Hepatocyte (in vitro differentiated cells): ENCODE measurements at regions not wholly inside any gene's neighbourhood (a gene's known extent, or its start where the extent isn't known, plus 50 kb on each side); places are given as distances from the start of the nearest gene placed in this dataset.
"Not testable (repeated sequence)": the region's sequence is repeated elsewhere in the genome, so short reads cannot be mapped to it uniquely, and the experiment has no call there.

Experiments
- DNase-seq: peaks from one replicate; pipeline ENCODE4 v3.0.0-alpha.2; 2016; ENCODE audit warnings: low spot score
- H2AFZ ChIP-seq: fragments of 200-600 bp; sonication (generic); 2 replicates; pipeline ENCODE4 v1.6.0; 2016; ENCODE audit warnings: antibody characterized with exemption, mild to moderate bottlenecking
- H3K27ac ChIP-seq: fragments of 200-600 bp; sonication (generic); 2 replicates; pipeline ENCODE4 v1.5.1; 2016; ENCODE audit warnings: mild to moderate bottlenecking
- H3K27me3 ChIP-seq: fragments of 200-600 bp; sonication (generic); 2 replicates; pipeline ENCODE4 v1.6.1; 2016
- H3K36me3 ChIP-seq: fragments of 200-600 bp; sonication (generic); replicated peaks from 2 replicates; pipeline ENCODE4 v1.5.1; 2016; ENCODE audit warnings: low read depth; ENCODE audit not compliant: insufficient read depth
- H3K4me1 ChIP-seq: fragments of 200-600 bp; sonication (generic); 2 replicates; pipeline ENCODE4 v1.5.1; 2016; ENCODE audit warnings: mild to moderate bottlenecking, moderate library complexity; ENCODE audit not compliant: insufficient read depth
- H3K4me2 ChIP-seq: fragments of 200-600 bp; sonication (generic); 2 replicates; pipeline ENCODE4 v1.6.0; 2016
- H3K4me3 ChIP-seq: fragments of 200-600 bp; sonication (generic); 2 replicates; pipeline ENCODE4 v1.5.1; 2016; ENCODE audit warnings: mild to moderate bottlenecking
- H3K79me2 ChIP-seq: fragments of 200-600 bp; sonication (generic); 2 replicates; pipeline ENCODE4 v1.6.0; 2017; ENCODE audit warnings: mild to moderate bottlenecking
- H3K9me2 ChIP-seq: fragments of 200-600 bp; sonication (generic); replicated peaks from 2 replicates; pipeline ENCODE4 v1.6.0; 2017; ENCODE audit warnings: mild to moderate bottlenecking; ENCODE audit not compliant: insufficient read depth
- H3K9me3 ChIP-seq: fragments of 200-600 bp; sonication (generic); 2 replicates; pipeline ENCODE4 v1.5.1; 2016; ENCODE audit warnings: low read depth, mild to moderate bottlenecking
- H4K20me1 ChIP-seq: fragments of 200-600 bp; sonication (generic); 2 replicates; pipeline ENCODE4 v1.6.0; 2016; ENCODE audit warnings: mild to moderate bottlenecking; ENCODE audit not compliant: insufficient read depth, poor library complexity, severe bottlenecking
- CTCF ChIP-seq: fragments of 200-600 bp; sonication (generic); IDR thresholded peaks from 2 replicates; pipeline ENCODE4 v1.5.1; 2016; ENCODE audit warnings: antibody characterized with exemption, mild to moderate bottlenecking; ENCODE audit not compliant: poor library complexity
- EZH2 ChIP-seq: fragments of 200-600 bp; sonication (generic); IDR thresholded peaks from 2 replicates; pipeline ENCODE4 v1.6.1; 2016; ENCODE audit warnings: antibody characterized with exemption, mild to moderate bottlenecking, borderline replicate concordance
- EZH2phosphoT487 ChIP-seq: fragments of 200-600 bp; sonication (generic); IDR thresholded peaks from one replicate; pipeline ENCODE4 v1.6.1; 2018; ENCODE audit warnings: antibody characterized with exemption, mild to moderate bottlenecking, low read depth, moderate library complexity; ENCODE audit not compliant: unreplicated experiment, severe bottlenecking
- WGBS: methylation state at CpG from one replicate; pipeline ENCODE4 v1.1.6; 2016; ENCODE audit warnings: low lambda C conversion rate; ENCODE audit errors: missing lambda C conversion rate; 5-methylcytosine and 5-hydroxymethylcytosine counted together

- H3K4me3 ChIP-seq = no peak overlapping the region
- no peaks in the 10 kb centered on the region for H3K27me3 ChIP-seq
- no peaks in the 10 kb centered on the region for H3K36me3 ChIP-seq
- H3K9me2 ChIP-seq = no peaks in the 10 kb centered on the region
- no peak for TF ChIP-seq EZH2
- no peak for TF ChIP-seq CTCF
- TF ChIP-seq EZH2phosphoT487 = no peak
- H4K20me1 ChIP-seq = no peaks in the 10 kb centered on the region
- no peak for DNase-seq
- H3K9me3 ChIP-seq = no peaks in the 10 kb centered on the region
- H3K4me1 ChIP-seq = no peaks in the 10 kb centered on the region
- H2AFZ ChIP-seq = no peak overlapping the region
- H3K79me2 ChIP-seq = no peaks in the 10 kb centered on the region
- 82% methylated on average over 4 of the region's 4 CpGs for WGBS
- no peak overlapping the region for H3K27ac ChIP-seq
- no peak overlapping the region for H3K4me2 ChIP-seq
Observed at GRCh38 chr5:92613546-92613945, 967.5 kb downstream of the NR2F1-AS1 start.

GRCh38 chr5:92610435-92610834 lies 970.6 kb downstream of the NR2F1-AS1 start:
- H4K20me1 ChIP-seq, H3K27ac ChIP-seq, H3K9me3 ChIP-seq, DNase-seq, H3K4me3 ChIP-seq, H3K27me3 ChIP-seq, H3K9me2 ChIP-seq, H2AFZ ChIP-seq, H3K79me2 ChIP-seq, H3K4me1 ChIP-seq, H3K4me2 ChIP-seq, H3K36me3 ChIP-seq: not testable (repeated sequence)

GRCh38 chr5:92605591-92605990 lies 975.4 kb downstream of the NR2F1-AS1 start:
- Histone ChIP-seq H3K9me2 (no peaks in the 10 kb centered on the region), H3K79me2 (no peaks in the 10 kb centered on the region), H3K9me3 (no peaks in the 10 kb centered on the region), H3K4me2 (peak overlapping the region; percentile 31), H3K36me3 (no peaks in the 10 kb centered on the region), H3K27ac (no peak overlapping the region), H3K4me3 (no peak overlapping the region), H4K20me1 (no peaks in the 10 kb centered on the region), H3K4me1 (no peaks in the 10 kb centered on the region), H3K27me3 (no peaks in the 10 kb centered on the region), H2AFZ (peak overlapping the region; percentile 23)
- TF ChIP-seq EZH2 (no peak), CTCF (no peak), EZH2phosphoT487 (no peak)
- 65% methylated on average over 2 of the region's 2 CpGs for WGBS
- DNase-seq = no peak

GRCh38 chr5:92599217-92599810 lies 981.7 kb downstream of the NR2F1-AS1 start:
- Histone ChIP-seq H3K9me3 (no peaks in the 10 kb centered on the region), H2AFZ (no peak overlapping the region), H3K27ac (no peak overlapping the region), H3K4me2 (no peak overlapping the region), H3K4me1 (no peaks in the 10 kb centered on the region), H3K9me2 (no peaks in the 10 kb centered on the region), H3K27me3 (no peaks in the 10 kb centered on the region), H4K20me1 (no peaks in the 10 kb centered on the region), H3K4me3 (no peak overlapping the region), H3K36me3 (no peaks in the 10 kb centered on the region), H3K79me2 (no peaks in the 10 kb centered on the region)
- no peak for TF ChIP-seq EZH2
- TF ChIP-seq EZH2phosphoT487 = no peak
- DNase-seq = no peak
- 89% methylated on average over 1 of the region's 1 CpG for WGBS
